ENCODE measurements at regions not wholly inside any gene's neighbourhood (a gene's known extent, or its start where the extent isn't known, plus 50 kb on each side); places are given as distances from the start of the nearest gene placed in this dataset.
A peak's percentile ranks its signal among the peaks of the same experiment; 100 is the strongest.

GRCh38 chr2:75810611-75811330 lies 100.1 kb upstream of the GCFC2 start:
- no peak for DNase-seq (ENCODE audit: low spot score)

GRCh38 chr2:75808793-75809535 lies 98.2 kb upstream of the GCFC2 start:
- no peak for DNase-seq (ENCODE audit: low spot score)

GRCh38 chr2:75807992-75808391 lies 97.3 kb upstream of the GCFC2 start:
- DNase-seq (ENCODE audit: low spot score), result no peak

DNA sequence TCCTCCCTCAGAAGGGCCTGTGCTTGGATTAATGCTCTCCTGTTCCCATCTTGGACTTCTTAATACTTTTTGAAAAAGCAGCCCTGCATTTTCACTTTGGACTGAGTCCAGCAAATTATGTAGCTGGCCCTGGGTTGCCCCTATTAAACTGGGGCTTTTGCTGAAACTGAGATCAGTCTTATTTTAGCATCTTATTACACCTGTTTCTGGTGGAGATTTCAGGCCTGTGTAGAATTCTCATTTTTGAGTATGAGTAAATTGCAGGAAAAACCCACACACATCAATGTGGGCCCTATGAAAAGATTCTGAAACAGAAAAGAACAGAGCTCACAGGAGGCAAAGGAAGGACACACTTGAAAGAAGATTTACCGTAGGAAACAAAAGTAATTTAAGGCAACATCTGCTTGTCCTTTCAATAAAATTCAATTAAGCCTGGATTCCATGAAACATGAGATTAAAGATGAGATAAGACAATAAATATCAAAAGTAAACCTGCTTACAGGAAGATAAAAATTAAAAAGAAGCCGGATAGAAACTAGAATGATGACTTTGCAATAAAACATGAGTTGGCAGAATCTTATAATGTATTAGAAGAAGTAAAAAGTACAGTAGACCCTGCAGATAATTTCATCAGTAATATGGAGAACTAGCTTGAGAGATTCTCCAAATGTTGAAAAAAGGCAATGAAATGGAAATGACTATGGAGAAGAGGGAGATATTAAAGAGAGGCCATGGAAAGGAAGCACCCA lies 90.7 kb upstream of the GCFC2 start:
- no peak for DNase-seq (ENCODE audit: low spot score)

GRCh38 chr2:75800456-75800855 lies 89.7 kb upstream of the GCFC2 start:
- no peak for DNase-seq (ENCODE audit: low spot score)

- DNase-seq (ENCODE audit: low spot score), result no peak
These were observed 89.1 kb upstream of the GCFC2 start for GRCh38 chr2:75799859-75800258.

DNA sequence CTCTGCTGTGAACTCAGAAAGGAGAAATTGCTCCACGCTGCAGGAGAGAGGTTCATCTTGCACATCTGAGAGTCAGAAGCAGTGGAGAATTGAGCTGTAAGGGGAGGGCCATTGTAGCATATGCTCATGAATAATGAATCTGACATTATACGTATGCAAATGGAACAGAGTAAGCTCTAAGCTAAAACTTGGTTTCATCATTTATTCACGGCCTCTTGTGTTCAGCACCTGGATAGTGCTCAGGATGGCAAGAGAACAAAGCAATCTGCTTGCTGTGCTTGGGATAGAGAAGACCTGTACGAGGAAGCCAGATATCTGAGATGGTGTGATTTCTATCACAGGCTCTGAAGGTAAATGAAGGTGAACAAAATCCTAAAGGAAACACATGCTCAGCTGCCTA lies 87.9 kb upstream of the GCFC2 start:
- no peak for DNase-seq (ENCODE audit: low spot score)

GRCh38 chr2:75792996-75793395 lies 82.3 kb upstream of the GCFC2 start:
- no peak for DNase-seq (ENCODE audit: low spot score)

DNA sequence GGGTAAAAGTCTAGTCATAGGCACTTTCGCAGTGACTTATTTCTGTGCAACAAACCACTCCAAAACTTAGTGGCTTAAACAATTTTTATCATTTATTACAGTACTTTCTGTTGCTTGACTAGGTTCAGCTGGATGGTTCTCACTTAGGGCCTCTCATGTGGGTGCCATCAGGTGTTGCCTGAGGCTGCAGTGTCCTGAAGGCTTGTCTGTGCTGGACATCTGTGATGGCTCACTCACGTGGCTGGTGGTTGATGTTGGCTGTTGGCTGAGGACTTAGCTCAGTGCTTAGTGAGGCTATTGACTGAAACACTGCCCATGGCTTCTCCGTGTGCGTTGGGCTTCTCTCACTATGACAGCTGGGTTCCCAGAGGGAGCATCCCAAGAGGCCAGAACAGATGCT lies 81.4 kb upstream of the GCFC2 start:
- DNase-seq (ENCODE audit: low spot score), result no peak

DNA sequence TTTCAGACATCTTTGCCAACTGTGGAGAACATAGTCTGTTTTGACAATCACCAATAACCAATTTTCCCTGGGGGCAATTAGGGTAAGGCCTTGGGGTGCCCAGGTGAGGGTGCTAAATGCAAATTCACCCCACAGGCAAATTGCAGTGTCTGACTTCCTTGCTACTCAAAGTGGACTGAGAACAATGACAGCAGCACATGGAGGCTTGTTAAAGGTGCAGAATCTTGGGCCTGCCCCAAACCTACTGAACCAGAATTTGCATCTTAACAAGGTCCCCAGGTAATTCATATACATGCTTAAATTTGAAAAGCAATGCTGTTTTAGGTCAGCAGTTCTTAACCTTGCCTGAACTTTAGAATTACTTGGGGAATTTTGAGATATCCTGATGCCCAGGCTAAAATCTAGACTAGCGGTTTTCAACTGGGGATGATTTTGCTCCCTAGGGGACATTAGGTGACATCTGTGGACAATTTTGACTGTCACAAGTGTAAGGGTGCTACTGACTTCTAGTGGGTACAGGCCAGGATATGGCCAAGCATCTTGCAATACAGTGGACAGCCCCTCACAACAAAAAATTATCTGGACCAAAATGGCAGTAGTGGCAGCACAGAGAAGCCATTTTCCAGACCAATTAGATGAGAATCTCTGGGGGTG lies 80.2 kb upstream of the GCFC2 start:
- DNase-seq (ENCODE audit: low spot score), result no peak

DNA sequence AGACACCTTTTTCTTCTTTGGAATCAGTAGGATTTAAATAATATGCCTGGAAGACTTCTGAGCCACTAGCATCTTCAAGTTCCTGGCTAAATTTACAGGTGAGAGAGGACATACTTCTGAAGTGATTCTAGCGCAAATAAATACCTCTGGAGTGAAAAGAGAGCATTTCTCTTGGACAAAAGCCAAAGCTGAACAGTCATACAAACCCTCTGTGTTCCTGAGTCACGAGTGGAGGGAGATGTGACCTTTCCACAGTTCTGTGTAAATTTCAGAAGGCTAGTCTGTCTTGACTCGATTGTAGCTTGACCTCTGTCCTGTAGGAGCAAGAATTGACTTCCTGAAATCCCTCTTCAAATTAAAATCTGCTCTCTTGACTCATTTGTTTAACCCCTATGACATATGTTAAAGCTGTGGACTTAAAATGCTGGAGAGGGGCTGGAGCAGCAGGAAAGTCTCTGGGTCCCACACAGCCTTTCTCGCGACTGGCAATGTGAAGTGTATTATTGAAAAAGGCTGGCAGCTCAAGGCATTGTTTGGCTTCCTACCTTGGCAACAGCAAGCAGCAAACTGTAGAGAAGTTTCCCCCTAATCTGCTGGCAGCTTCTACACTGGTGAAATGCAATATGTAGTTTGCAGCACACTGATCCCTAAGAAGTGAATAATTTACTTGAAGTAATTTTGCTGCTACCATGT lies 79.6 kb upstream of the GCFC2 start:
- no peak for DNase-seq (ENCODE audit: low spot score)

DNA sequence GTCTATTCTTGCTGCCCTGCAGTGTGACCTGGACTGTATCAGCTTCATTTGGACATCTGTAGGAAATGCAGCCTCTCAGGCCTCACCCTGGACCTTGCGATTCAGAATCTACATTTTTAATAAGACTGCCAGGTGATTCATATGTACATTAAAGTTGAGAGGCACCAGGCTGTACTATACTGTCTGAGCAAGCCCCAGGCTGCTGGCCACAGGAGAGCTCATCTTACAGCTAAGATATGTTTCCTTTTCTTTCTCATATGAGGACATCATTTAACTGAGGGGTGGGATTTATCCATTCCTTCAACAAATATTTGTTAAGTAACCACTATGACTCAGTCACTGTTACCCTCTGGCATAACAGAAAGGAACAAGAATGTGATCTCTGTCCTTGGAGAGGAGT lies 78.2 kb upstream of the GCFC2 start:
- no peak for DNase-seq (ENCODE audit: low spot score)

- DNase-seq (ENCODE audit: low spot score), result no peak
These were observed 77.4 kb upstream of the GCFC2 start for GRCh38 chr2:75788154-75788553.

- peak; percentile 47 for DNase-seq (ENCODE audit: low spot score)
These were observed 76.9 kb upstream of the GCFC2 start for GRCh38 chr2:75787532-75788132.

GRCh38 chr2:75775311-75775823 lies 64.7 kb upstream of the GCFC2 start:
- DNase-seq (ENCODE audit: low spot score), result no peak

- no peak for DNase-seq (ENCODE audit: low spot score)
These were observed 62.4 kb upstream of the GCFC2 start for GRCh38 chr2:75772908-75773630.

GRCh38 chr2:75765798-75766197 lies 55.1 kb upstream of the GCFC2 start:
- DNase-seq (ENCODE audit: low spot score), result no peak

DNA sequence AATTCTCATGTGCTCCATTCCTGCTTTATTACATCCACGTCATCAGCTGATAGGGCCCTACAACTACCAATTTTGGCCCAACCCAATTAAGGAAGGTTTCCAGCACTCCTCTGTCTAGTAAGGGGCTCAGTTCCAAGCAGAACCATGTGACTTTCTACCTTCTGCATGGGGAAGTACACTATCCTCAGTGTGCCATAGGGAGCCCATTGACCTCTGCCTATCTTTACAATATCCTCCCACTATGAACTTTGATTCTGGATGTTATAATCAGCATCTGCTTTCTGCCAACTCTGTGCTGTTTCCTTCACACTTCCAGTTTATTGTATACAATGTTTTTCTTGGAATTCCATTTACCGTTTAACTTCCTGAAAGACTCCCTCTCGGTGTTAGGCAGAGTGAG lies 53.9 kb upstream of the GCFC2 start:
- no peak for DNase-seq (ENCODE audit: low spot score)
